RCC 7860 (cell line): ENCODE measurements at regions not wholly inside any gene's neighbourhood (a gene's known extent, or its start where the extent isn't known, plus 50 kb on each side); places are given as distances from the start of the nearest gene placed in this dataset.
A peak's percentile ranks its signal among the peaks of the same experiment; 100 is the strongest.

Experiments
- DNase-seq: peaks from one replicate; pipeline ENCODE4 v3.0.0-alpha.2; 2015; ENCODE audit warnings: low spot score
- FAIRE-seq: peaks from 2 replicates; lab custom pipeline; 2012; peaks lifted over from hg19 to GRCh38; lab: Jason Lieb, UNC

DNA sequence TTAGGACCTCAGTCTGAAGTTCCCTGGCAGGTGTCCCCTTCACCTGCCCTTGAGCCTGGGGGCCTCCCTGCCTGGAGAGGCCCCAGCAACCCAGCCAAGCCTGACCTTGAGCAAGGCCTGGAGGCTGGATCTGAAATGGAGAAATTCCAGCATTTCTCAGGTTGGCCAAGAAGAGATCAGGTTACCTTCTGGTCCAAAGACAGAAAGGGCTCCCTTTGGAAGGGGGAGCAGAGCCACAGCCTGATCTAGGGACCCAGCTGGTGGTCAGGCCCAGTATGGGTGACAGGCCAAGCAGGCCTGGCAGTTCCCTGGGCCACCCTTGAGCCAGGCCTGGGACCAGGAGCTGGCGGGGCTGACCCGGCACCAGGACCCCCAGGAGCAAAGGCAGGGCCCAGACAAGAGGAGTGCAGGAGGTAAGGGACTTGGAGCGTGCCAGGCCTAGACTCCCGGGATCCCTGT is 82.8 kb downstream of the TNFAIP2 start:
- no peak for FAIRE-seq
- no peak for DNase-seq

DNA sequence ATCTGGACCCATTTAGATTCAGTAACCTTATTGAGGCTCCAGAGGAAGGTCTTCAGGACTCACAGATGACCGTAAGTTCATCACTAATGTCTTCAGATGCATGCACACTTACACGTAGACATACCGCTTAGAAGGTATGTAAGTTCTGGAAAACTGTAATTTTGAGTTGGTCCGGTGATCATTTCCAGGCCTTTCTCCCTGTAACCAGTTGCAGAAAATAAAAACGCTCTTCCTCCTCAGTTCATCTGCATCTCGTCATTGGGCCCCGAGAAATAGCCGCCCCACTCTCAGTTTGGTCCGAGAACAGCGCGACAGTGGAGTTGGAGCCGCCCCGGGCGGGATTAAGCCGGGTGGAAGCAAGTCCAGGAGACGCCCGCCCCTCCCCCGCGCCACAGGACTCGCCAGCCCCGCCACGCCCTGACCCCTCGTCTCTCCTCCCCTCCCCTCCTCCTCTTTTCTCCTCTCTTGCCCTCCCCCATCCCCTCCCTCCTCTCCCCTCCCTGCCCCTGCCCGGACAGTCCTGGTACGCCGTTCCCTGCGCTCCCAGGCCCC is 83.7 kb downstream of the TNFAIP2 start:
- DNase-seq (peak; percentile 71), FAIRE-seq (no peak)

DNA sequence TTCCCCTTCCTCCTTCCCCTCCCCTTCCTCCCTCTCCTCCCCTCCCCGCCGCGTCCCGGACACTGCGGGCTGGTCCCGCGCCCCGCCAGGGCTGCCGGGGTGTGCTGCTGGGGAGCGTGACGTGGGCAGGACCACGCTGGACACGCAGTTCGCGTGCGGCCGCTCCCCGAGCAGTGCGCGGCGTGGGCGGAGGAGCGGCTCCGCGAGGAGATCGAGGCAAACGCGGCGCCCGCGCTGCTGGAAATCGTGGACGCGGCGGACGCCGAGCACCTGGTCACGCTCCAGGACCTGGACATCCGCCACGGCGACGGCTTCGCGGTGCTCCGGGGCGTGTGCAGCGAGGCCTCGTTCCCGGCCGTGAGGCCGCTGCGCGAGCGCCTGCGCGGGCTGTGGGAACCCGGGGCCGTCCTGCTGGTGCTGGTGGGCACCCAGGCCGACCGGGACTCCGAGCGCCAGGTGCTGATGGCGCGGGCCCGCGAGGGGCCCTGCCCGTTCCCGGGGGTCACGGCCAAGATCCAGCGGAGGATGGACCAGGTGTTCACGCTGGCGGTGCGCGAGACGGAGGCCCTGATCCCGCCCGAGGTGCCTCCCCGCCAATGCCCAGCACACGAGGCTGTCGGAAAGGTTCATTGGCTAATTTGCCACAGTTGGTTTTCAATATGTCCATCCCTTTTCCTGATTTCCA is 84.3 kb downstream of the TNFAIP2 start:
- FAIRE-seq: no peak
- DNase-seq: peak; percentile 5

DNA sequence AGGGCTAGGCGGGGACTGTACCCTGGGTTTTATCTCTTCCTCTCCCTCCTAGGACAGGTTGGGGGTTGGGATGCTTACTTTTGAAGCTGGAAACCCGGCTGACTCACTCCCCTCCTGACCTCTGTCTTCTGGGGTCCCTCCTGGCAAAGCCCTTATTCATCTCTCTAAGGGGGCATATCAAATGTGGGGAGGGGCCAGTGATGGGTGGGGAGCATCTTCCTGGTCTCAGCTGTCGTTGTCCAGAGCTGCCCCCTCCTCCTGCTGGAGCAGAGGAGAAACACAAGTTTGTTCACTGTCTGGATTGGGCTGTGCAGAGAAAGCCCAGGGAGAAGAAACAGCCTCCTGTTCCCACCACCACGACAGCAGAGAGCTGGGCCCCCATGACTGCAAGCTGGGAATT is 85.8 kb downstream of the TNFAIP2 start:
- FAIRE-seq: no peak
- DNase-seq: no peak

DNA sequence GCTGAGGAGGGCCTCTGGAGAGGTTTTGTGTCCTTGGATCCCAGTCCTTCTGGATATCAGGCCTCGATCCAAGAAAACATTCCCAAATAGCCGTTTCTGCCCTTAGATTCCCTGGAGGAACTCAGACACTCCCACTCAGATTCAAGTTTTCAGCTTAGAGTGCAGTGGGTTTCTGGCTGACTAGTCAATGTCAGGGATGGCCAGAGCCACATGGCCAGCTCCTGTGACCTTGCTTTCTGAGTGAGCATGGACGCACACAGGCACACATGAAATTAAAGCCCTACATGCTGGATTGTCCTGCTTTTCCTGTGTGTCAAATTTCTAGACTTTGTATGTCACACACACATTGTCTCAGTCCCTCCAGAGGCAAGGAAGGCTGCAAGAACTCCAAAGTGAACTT is 86.2 kb downstream of the TNFAIP2 start:
- DNase-seq: no peak
- no peak for FAIRE-seq

DNA sequence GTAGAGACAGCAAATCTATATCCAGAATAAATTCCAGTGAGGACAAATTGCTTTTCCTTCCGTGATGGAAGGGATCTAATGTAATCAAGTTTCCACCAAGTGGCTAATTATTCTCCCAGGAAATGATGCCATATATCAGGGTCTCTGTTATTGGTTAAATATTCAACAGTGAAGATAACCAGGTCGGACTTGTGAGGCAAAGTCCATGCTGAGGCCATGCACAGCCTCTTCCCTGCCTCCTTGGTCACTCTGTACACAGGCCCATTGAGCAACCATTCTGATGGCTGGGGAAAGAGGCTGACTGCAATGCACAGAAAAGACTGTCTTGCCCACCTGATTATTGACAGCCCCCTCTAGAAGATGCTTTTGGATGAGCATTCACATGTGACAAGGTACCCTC is 90.1 kb downstream of the TNFAIP2 start:
- FAIRE-seq: no peak
- no peak for DNase-seq

DNA sequence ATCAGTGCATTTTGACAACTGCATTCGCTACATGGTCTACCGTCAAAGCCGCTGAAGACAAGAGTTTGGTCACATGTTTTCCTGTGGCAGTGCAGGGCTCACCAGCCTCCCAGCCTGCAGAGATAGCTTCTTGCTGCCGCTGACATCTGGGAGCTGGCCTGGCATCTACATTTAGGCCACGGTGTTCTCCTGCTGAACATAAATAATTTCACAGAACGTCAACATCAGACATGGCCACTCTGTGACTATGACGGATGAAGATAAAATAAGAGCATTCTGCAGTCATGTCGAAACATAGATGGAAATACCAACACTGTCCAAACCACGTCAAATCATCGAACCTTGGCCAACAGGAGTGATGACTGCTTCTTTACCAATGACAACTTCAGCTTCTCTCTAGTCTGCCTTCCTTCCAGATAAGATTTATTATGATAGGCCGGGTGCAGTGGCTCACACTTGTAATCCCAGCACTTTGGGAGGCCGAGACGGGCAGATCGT is 91.2 kb downstream of the TNFAIP2 start:
- FAIRE-seq: no peak
- no peak for DNase-seq

DNA sequence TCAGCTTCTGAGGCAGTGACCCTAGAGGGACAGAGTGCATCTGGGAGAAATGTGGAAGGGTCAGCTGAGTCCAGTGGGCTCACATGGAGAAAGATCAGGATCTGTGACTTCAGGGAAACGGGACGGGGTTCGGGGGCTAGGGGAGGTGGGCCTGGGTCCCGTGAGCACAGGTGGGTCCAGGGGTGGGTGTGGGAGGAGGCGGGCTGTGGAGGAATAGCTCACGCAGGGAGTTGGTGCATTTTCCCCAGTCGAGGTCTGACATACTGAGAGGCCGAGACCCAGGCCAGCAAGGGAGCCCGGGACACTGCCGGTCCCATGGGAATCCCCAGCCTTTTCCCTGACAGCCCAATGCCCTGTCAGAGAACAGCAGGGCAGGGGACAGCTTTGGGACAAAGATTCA is 93.1 kb downstream of the TNFAIP2 start:
- no peak for FAIRE-seq
- DNase-seq: no peak

DNA sequence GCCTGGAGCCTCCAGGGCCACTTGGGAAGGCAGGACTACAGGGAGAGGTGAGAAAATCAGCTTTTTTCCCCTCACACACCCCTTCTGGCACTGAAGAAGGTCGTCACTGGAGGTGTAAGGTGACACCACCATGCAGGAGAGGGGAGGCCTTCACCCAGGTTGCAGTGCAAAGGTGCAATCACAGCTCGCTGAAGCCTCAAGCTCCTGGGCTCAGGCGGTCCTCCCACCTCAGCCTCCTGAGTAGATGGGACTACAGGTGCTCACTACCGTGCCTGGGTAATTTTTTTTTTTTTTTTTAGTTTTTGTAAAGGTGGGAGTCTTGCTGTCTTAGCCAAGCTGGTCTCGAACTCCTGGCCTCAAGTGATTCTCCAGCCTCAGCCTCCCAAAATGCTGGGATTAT is 93.6 kb downstream of the TNFAIP2 start:
- DNase-seq (no peak), FAIRE-seq (no peak)

DNA sequence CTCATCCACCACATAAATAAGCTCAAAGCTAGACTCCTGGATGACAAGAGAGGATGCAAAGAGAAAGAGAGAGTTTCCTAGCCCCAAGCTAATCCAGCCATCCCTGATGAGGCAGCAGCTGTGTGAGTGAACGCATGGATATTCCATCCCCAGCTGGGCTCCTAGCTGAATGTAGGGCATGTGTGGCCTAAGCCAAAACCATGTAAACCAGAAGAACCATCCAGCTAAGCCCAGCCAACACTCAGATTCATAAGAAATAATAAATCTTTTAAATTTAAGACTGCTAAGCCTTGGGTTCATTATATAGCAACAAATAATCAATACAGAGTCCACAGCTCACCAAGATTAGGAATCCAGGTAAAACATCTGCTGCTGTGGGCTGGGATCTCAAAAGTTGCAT is 94.3 kb downstream of the TNFAIP2 start:
- no peak for DNase-seq
- no peak for FAIRE-seq

DNA sequence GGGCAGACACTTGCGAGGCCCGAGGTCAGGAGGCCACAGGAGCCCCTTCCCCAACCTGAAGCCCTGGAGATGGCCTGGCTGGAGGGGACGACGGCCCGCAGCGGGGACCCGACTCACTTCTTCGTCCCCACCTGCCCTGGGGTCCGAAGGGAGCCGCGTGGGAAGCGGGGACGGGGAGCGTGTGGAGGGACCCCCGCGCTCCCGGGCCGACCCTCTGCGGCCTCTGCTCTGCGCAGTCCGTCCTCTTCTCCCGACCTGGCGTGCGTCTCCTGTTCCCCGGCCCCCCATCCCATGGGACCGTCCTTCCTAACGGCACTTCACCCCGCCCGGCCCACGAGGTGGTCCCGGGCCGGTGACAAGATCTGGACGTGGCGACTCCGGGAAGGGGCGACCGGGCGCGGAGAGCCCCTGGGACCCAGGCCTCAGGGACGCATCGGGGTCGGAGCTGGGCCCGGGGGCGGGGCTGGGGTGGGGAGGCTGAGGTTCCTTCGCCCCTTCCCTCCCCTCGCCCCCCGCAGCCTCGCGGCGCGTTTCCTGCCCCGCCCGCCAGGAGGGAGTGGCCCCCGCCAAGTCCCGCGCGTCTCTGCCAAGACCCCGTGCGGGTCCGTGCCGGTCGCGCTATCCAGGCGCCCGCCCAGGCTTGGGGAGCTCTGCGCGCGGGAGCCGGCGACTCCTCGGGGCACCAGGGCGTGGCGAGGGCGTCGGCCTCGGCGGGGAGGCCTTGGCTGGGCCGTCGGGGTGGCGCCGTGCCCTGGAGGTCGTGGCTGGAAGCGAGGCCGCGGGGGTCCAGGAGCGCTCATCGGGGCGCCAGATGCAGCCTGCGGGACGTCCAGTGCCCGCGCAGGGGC is 97.1 kb downstream of the TNFAIP2 start:
- DNase-seq (no peak), FAIRE-seq (no peak)

DNA sequence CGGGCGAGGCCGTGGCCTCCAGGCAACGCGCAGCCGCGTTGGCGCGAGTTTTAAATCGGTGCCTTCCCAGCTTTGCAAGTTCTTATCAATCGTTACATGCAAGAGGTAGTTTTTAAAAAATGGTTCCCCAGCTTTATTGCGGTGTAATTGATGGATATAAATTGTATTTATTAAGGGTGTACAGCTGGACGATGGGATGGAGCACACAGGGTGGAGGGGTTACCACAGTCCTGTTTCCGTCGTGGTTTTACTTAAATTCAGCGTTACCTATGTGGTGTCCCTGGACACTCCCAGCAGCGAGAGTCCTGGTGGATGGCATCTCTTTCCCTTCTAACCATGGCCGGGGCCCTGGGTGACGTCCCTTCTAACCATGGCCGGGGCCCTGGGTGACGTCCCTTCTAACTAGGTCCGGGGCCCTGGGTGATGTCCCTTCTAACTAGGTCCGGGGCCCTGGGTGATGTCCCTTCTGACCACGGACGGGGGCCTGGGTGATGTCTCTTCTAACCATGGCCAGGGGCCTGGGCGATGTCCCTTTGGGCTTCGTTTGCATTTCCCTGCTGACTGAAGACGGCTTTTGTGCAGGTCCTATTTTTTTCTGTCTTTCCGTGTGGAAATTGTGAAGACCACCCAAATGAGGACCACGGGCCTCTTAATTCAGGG is 97.9 kb downstream of the TNFAIP2 start:
- FAIRE-seq: no peak
- no peak for DNase-seq

DNA sequence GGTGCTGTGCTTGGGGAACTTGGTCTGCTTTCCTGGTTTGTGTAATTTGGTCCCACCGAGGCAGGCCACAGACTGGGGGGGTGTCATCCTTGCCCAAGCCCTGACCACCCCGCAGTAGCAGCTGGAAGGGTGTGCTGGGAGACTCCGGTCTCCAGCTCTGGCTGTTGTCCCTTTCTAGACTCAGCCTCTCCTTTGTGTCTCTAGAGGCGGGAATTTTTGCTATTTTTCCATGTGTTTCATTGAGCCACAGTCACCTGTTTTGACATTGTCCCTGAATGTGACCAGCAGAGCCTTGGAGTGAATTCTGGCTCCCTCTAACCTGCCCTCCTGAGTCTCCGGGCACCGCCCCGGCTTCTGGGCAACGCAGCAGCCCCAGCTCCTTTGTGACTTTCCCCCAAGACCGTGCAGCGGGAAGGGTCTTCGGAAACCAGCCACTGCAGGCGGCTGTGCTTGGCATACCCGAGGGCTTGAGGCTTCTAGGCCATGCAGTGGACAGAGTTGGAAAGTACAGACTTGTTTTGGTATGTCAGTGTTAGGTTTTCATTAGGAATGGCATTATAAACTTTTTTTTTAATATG is 98.6 kb downstream of the TNFAIP2 start:
- FAIRE-seq (no peak), DNase-seq (no peak)

DNA sequence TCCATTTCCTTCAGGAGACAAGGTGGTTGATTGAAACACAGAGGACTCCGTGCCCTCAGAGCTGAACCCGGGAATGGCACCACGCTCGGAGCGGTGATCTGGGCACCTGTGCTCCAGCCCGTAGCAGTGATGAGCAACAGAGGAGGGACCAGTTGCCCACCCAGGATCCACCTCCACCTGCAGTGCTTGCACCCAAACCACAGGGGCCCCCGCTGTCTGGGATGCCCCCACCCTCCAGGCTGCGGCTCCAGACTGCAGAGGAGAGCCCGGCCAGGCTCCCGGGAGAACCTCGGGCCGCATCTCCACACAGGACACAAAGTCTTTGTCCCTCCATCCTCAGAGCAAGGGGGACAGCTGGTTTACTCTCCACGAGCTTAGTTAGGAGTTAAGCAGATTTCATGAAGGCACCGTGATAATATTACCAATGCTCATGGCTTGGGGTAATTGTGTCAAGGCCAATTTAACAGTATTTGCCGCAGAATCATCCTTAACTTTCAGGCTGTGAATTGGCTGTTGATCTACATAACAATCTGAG is 100.6 kb downstream of the TNFAIP2 start:
- no peak for FAIRE-seq
- DNase-seq: no peak

DNA sequence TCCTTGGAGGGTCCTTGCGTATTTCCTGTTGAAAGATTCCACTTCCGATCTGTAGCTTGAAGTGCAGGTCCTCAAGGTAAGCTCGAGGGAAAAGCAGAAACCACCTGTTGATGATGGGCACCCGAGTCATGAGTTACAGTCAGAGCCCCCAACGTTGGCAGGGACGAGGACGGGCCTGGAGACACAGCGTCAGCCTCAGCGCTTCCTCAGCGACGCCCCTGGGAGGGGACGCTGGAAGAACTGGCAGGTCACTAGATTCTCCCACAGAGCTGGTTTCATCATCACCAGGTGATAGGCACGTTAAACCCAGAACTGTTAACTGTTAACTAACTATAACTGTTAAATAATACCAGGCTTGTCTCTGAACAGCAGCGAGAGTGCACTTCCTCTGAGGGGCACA is 101.8 kb downstream of the TNFAIP2 start:
- DNase-seq (no peak), FAIRE-seq (no peak)

DNA sequence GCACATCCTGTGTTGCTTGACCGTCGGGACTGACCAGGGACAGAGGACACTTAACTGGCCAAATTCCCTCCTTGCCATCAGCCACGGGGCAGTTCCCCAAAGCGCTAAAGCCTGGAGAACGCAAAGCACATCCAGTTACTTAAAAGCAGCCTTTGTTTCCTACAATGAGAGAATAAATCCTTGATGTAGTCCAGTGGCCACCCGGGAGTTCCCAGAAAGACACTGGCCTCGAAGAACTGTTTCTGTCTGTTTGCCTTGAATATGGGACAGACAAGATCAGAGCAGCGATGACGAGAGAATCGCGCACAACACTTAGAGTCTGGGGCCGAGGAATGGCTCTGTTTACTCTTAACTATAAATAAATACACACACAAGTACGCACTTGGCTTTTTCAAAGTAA is 102.2 kb downstream of the TNFAIP2 start:
- DNase-seq (no peak), FAIRE-seq (no peak)

DNA sequence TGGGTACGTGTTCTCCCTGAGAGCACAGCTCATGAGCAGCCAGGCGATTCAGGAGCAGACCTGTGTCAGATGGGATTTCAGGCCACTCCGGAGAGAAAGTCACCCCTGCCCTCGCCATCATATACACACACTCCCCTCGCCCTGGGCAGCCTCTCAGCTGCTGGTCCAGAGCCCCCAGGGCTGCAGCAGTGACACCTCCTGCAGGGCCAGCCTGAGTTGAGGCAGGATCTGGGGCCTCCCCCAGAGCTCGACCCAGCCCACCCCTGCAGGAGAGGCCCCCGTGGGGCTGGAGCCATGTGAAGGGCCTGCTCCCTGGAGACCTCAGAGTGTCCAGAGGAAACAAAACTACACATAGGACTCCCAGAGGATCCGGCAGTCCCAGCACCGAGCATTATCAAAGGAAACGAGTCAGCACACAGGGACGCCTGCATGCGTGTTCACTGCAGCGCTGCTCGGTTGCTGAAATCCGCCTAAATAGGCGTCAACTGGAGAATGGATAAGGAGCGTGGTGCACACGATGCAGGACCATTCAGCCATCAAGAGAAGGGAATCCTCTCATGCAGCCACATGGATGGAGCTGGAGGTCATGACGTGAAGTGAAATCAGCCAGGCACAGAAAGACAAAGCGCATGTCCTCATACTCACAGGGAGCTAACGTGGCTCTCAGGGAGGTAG is 104.0 kb downstream of the TNFAIP2 start:
- FAIRE-seq: no peak
- no peak for DNase-seq

DNA sequence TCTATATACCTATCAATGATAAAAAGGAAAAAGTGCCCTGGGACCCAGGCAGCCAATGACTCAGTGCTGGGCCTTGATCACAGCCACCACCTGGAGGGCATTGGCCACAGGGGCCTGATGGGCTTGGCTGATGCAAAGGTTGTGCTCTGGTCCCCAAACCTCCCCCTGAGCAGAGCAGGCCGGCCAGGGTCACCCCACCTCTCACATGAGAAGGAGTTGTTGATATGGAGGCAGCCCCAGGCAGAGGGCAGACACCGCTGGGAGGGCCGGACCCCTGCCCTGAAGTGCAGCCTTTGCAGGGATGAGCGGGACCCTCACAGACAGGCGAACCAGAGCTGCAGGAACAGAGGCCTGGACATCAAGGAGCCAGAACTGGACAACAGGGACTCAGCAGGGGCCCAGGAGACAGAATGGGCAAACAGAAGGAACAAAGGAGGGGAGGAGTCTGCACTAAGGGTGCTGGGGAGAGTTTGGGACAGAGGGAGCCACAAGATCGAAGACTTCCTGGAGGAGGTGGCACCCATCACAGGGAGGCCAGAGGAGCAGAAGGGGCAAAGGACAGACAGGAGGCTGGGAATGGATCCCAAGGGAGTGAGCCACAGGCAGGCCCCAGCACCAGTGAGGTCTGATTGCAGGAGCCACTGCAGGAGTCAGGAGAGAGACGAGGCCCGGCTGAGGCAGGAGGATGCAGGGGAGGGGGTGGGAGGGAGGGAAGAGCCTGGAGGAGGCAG is 105.0 kb downstream of the TNFAIP2 start:
- FAIRE-seq: no peak
- DNase-seq: no peak

DNA sequence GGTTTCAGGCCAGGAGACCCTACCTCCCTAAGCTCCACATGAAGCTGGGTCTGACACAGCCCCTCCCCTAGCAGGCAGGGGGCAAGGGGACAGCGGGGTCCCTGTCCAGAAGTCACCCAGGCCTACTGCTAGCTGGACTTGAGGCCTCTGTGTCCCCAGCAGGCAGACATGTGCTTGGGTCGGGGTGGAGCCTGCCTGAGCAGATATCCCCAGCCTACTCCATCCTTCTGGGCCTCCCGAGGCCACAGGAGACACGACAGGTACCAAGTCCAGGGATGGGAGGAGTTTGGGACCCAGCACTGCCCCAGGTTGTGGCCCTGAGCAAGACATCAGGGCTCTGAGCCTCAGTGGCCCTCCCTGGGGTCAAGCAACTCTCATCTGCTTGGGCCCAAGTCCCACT is 105.2 kb upstream of the EIF5 start:
- no peak for DNase-seq
- no peak for FAIRE-seq

DNA sequence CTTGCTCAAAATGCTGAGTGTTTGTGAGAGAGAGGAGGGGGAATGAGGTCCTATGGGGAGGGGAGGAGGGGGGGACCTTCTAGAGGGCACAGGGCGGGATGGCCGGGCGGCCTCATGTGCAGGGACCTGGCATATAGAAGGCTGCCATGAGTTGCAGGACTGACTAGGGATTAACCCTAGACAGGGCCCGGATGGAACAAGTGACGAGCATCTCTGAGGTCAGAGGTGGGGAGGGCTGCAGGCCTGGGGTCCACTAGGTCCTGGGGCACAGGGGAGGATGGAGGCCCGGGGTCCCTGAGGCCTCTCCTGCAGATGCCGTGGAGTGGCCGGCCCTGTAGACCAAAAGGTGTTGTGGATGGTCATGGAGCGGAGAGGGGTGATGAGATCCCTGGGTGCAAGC is 104.0 kb upstream of the EIF5 start:
- DNase-seq (no peak), FAIRE-seq (no peak)
